GM21717 (cell line): ENCODE measurements at regions not wholly inside any gene's neighbourhood (a gene's known extent, or its start where the extent isn't known, plus 50 kb on each side); places are given as distances from the start of the nearest gene placed in this dataset.
"Not testable (repeated sequence)": the region's sequence is repeated elsewhere in the genome, so short reads cannot be mapped to it uniquely, and the experiment has no call there.

Experiments used
- ATAC-seq: cut with Tn5 transposase; IDR thresholded peaks from one replicate; pipeline ENCODE4 v1.9.1; 2021; ENCODE audit warnings: mild to moderate bottlenecking, moderate library complexity; ENCODE audit not compliant: unreplicated experiment

DNA sequence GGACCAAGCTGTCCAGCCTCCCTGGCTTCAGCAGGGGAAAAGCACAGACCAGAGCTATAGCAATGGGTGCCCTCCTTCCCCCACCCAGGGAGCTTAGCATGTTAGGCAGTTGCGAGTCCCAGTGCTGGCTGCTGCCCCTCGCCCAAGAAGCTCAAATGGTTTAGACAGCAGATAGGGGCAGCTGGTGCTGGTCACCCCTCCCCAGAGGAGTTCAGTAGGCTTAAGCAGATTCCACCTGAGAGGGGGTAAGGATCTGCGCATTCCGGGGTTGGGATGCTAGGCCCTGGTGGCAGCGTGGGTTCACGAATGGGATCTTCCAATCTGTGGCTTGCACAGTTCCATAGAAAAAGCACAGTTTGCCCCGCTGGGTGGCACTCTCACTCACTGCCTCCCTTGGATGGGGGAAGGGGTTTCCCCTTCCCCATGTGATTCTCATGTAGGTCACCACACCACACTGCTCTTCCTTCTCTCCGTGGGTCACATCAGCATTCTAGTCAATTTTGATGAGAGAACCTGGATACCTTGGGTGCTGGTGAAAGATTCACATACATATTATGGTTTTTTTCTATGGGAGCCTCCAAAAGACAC lies 665.6 kb downstream of the C12orf50 start:
- ATAC-seq: no peak

DNA sequence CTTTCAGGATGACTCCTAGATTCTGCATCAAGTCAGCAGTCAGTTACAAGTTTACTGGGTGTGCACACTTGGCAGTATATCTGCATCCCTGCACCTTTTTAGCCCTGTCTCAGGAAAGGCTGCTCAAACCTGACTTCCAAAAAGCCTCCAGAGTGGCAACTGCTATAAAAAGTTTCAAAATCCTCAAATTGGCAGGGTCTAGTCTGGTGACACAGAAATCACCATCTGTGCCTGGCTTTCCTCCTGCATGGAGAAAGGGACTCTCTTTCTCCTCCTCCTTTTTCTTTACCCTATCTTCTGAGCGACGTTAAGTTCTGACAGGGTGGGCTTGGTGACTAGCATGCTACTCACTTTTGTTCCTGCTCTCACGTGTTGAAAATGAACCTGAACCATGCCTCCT lies 679.5 kb downstream of the C12orf50 start:
- no peak for ATAC-seq

DNA sequence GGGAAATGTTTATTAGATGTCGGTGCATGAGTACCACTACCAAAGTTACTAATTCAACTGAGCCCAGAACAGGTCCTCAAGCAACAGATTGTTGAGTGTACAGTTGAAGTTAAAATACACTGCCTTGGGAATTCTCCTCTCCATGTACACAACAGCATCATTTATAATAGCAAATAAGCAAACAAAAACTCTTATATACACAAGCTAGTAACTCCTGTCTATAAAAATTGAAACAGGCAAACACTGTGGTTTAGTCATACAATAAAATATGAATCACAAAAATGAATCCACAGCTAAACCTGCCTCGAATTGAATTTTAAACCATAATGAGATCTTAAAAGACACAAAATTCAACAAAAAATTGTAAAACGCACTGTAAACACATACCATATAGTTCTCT lies 681.1 kb downstream of the C12orf50 start:
- no peak for ATAC-seq

DNA sequence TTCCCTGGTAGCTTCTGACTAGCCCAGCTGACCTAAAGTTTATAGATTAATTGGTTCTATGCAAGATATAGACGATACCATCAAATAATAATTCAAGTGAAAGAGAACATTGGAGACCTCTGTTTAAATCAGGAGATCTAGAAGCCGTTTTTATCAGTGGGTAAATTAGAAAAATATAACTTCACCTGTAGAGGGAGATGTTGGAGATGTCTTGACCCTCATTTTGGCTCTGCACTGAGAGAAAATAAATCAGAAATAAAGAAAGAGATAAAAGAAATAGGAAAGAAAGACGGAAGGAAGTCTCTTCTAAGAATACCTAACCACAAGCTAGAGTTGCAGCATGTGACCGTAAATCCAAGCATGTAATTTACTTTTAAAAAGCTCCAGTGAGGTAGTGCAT lies 684.5 kb downstream of the C12orf50 start:
- no peak for ATAC-seq

DNA sequence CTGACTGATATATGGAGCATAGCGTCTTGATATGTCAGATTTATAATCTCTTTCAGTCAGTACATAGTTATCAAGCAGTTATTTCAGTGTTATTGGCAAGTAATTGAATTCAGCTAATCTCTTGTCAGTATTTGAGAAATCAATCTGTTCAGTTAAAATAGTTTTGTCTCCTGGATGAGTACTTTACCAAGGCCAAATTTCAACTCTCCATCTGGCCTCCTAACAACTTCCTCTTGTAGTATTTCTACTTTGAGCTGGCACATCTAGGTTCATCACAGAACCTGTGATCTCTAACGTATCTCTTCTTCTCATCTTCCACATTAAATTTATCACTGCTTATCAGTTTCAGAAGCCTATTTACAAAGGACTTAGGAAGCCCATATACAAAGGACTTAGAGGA lies 690.5 kb downstream of the C12orf50 start:
- ATAC-seq: no peak

DNA sequence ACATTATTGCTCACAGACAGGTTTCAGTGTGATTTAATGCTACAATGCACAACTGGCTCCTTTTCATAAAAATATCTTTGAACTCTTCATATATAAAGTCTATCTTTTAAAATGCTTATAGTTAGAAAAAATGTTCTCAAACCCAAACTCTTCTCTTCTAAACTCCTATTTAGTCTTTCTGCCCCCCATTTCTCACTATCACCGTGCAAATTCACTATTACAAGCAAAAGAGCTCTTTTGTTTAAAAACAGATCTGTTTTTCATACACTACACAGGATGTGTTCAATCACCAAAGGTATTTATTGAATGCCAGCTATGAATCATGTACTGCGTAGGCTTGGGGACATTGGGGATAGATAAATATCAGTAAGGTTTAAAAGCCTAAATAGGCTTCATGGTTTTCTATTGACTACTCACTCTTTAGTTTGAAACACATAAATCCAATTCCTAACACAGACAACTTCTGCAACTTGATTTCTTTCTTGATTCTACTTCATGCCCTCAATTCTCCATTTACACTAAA lies 692.3 kb downstream of the C12orf50 start:
- ATAC-seq: no peak

DNA sequence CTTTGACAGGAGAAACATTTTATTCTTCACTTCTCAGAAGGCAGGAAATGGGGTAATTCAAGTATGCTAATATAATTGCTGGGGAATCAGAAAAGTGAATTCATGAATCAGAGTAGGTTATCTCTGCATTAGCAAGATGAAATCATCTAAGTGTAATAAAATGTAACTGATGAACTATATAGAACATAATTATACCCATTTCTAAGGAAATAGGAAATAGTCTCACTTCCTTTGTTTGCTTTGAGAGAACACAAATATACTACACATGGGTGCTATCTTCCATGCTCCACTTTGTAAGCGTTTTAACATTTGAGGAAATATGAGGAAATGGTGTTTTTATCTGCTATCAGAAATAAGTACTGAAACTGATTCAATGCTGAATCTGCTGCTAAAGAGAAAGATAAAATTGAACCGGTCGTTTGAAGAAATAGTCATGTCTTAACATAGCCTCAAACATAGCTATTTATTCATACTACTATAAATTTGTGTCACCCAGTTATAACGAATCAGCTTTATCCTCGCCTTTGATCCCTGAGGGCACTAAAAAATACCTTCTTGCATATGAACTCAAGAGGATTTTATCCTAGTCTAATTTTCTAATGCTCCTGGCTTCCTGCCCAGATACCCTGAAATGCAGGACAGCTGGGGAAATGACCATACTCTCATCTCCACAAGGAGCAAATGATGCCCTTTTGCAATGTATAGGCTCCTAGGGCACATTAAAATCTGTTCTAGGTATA lies 696.0 kb downstream of the C12orf50 start:
- no peak for ATAC-seq

DNA sequence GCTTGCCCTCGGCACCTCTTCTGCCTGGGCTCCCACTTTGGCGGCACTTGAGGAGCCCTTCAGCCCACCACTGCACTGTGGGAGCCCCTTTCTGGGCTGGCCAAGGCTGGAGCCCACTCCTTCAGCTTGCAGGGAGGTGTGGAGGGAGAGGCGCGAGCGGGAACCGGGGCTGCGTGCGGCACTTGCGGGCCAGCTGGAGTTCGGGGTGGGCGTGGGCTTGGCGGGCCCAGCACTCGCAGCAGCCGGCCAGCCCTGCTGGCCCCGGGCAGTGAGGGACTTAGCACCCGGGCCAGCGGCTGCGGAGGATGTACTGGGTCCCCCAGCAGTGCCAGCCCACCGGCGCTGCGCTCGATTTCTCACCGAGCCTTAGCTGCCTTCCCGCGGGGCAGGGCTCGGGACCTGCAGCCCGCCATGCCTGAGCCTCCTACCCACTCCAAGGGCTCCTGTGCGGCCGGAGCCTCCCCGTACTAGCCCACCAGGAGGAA lies 699.1 kb downstream of the C12orf50 start:
- not testable (repeated sequence) for ATAC-seq

DNA sequence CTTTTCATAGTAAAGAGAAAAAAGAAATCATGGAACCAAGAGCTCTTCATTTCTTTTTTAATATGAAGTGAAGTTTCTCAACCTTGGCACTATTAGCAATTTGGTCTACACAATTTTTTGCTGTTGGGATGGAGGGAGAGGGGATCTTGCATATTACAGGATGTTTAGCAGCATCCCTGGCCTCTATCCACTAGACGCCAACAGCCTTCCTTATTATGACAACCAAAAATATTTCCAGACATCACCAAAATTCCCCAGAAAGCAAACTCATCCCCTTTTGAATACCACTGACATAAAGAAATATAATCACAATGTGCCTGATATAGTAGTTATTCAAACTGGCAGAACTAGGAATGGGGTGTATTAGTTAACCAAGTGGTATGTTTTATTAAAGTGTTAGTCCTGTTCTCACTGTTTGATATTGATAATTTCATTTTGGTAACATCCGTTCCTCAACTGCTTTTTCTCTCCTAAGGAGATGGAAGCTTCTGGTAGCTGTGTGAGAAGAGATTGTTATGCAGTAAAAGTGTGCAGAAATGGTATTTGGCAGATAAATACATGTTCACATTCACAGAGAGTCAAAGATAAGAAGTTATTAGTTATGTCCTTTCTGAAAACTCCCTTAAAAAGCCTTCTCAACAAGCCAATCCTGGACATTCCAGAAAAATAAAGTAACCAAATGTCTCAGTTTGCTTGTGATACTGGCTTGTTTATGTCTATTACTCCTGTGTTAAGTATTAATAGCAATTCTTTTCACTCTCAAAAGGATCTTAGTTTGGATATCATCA lies 699.9 kb downstream of the C12orf50 start:
- no peak for ATAC-seq

DNA sequence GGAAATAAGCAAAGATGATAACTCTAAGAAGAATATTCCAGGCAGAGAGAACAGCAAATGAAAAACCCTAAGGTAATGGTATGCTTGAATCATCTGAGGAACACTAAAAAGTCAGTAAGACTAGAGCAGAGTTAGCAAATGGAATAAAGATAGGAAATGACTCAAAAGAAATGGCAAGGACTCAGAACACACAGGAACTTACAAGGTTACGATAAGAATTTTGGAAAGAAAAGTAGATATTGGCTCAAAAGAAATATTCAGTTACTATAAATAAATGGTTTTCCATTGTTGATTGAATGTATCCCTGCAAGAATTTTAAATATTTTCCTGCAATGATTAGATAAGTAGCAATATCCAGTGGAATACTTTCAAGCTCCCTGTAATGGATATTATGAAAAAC lies 705.8 kb downstream of the C12orf50 start:
- ATAC-seq: no peak

DNA sequence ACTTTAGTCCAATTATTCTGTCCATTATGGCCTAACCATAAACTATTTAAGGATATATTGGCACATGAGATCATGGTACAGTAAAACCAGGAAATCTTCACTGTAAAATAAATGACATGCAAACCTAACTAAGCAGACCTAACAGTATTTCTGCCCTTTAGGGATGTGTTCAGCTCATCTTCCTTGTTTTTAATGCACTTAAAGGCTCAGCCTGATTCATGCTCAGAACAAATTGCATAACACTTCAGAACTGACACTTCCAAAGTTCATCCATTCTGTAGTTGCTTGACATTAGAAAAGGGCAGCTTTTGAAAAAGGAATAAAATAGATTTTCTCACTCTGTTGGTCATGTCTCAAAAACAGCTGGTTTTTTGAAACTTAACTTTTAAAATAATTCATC lies 708.5 kb downstream of the C12orf50 start:
- no peak for ATAC-seq

DNA sequence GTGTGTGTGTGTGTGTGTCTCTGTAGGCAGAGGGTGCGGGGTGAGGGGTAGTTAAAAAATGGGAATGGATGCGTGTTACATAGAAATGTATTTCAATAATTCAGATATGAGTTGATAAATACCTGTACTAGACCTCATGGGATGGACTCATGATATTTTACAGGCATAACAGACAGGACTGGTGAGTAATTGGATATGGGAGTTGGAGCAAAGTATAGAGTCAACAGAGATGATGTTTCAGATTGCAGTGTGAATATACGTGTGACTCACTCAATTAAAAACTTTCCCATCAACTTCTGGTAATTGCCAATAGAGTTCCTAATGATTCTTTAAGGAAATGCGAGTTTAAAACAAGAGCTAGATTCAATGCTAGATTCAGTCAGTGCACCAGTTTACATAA lies 711.9 kb downstream of the C12orf50 start:
- no peak for ATAC-seq

DNA sequence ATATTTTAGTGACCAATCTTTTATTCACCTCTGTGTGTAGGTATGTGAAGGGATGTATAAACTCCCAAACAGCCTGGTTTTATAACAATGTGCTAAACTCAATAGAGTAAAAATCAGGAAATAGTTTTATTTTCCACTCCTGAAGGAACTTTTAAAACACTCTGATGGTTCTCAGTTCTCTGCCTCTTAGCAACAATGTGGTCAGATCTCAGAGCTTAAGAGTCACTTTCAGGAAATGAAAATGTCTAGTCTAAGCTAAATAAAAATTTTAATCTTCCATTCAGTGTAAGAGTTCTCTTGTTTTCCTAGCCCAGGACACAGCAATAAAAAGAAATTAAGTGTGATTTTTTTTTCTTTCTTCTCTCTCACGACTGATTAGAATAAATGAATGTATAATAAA lies 718.0 kb downstream of the C12orf50 start:
- ATAC-seq: peak; percentile 89

DNA sequence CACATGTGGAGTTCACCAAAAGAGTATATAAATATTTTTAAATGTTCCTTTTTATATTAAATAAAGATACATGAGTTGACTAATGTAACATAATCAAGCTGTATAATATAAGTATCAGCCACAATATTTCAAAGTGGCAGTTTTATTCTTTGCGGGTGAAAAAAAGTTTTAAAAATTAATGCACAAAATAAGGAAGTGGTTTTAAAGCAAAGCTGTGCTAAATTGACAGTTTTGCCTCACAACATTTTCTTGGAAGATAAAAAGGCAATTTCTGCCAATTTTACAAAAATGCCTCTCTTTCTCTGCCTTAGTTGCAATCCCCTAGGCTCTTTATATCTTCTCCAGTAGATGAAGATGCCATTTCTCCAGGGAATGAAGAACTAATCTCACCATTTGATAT lies 719.1 kb downstream of the C12orf50 start:
- ATAC-seq: no peak

DNA sequence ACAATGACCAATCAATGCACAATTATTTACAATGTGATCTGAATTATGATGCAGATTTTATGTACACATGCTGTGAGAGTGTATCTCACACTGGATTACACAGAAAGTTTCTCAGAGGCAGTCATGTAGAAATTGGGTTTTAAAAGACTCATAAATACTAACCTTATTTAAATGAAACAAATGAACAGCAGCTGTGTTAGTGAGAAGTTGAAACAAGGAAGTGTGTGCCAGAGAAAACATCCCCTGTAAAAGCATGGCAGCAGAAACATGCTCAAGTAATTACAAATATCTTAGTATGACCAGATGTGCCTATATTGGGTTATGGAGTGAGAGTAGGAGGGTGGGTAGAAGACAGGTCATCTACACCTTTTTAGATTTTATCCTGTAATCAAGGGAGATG lies 723.7 kb downstream of the C12orf50 start:
- ATAC-seq: peak; percentile 79

DNA sequence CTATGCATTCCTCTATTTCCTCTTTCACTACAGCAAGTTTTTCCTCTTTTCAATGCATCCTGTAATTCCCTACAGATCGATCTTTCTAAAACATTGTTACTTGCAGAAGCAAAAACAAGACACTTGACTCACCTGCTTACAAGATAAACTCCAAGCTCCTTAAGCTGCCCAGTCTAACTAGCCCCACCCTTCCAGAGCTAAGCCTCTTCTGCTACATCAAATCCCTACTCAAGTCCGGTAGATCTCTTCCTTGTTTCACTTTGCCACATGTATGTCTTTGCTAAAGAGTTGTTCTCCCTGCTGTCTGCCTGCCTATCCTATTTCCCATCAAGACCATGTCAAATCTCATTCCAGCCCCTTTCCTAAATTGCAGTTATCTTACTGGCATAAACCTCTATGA lies 724.8 kb downstream of the C12orf50 start:
- ATAC-seq: no peak

DNA sequence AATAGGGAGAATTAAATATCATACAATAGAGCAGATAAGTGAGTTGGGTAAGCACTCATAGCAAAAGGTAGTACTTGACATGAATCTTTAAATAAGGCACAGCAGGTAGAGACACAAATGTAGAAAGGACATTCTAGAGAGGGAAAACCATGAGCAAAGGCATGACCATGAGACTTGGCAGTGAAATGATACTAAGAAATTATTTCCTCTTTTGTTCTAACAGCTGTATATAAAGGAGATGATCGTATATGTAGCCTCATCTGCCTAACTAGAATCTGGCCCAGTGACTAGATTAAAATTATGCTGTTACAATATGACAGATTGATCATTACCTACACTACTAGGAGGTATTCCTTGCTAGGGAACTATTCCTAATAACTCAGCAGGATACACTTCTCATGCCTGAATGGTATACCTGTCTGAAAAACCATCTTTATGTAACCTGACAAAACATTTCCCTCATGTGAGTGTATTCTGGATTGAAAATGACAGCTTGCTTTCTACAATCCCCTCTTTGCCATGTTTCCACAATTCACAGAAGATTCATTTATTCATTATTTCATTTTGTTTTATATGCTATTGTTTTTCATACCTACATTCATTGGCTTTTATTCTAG lies 725.7 kb downstream of the C12orf50 start:
- no peak for ATAC-seq

DNA sequence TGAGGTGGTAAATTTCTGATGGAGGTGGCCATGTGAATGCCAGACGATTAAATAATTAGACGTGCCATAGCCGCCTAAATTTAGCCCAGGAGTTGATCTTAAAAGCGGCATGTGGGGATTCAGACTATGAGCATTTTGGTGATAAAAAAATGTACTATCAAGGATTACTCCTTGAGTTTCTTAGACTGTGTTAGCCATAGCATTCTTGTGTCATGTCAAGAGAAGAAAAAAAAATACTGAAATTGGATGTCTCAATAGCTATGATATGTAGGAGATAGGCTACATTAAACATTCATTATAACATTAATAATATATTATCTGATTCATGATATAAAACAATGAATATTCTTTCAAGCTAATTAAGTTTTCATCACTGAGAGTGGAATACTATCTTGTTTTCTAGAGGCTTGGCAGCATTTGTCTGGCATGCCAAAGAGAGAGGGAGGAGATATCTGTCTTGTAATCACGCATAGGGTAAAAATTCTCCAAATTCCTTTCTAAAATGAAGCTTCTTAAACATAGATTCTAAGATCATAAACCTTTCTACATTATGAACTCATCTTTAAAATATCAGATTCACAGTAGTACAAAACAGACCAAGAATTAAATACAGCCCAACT lies 727.0 kb downstream of the C12orf50 start:
- no peak for ATAC-seq

DNA sequence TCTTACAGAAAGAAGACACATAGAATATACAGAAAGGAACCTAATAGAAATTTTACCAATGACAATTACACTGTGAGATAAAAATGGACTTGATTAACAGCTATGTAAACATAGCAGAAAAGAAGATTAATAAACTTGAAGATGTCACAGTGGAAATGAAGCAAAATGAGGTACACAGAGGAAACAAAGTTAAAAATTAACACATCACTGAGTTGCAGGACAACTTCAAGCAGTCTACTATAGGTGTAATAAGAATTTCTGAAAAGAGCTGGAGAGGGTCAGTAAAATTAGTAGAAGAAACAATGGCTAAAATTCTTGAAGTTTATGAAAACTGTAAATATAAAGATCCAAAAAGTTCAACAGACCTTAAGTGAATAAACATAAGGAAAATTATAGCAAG lies 738.7 kb downstream of the C12orf50 start:
- no peak for ATAC-seq

DNA sequence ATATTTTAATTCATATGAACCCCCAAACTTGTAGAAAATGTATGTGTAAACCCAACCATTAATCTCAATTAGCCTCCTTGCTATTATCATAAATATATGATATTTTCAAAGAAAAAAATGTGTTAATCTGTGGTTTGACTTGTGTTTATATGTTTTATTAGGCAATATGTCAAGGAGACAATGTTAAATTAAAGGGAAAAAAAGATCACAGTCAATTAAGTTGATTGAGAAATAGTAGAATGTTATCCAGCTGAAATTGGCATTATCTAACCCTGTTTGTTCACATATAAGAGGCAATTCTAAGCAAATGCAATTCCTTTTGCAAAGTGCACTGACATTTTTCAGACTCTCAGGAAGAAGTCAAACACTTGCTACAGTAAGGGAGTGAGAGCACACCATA lies 745.3 kb downstream of the C12orf50 start:
- ATAC-seq: no peak

DNA sequence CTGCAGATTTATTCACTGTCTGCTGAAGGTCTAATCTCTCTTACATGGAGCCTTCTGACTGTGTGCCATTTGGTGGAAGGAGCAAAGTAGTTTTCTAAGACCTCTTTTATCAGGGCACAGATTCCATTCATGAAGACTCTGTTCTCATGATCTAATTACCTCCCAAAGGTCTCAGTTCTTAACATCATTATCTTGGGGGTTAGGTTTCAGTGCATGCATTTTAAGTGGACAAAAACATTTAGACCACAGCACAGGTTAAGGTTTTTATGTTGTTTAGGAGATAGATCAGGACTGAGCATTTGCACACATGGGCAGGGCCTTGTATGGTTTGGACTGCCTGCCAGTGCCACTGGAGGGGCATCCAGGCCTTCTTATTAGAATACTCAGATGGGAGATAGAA lies 746.1 kb downstream of the C12orf50 start:
- no peak for ATAC-seq
